ENCODE measurements at regions not wholly inside any gene's neighbourhood (a gene's known extent, or its start where the extent isn't known, plus 50 kb on each side); places are given as distances from the start of the nearest gene placed in this dataset.

DNA sequence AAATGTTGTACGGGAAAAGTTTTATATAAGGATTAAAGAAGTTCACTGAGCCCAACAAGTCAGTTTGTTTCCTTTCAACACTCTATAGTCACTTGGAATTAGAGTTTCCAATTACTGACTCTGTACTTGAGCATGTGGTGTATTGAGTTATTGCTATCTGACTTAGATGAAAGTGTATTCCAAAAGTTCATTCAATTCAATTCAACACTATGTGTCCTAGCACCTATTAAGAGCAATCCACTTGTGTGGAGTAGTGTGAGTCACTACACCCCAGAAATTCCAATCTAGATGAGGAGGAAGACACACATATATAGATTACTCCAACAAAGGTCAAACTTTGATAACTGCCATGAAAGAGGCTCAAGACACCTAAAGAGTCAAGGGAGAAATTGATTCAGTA lies 98.2 kb upstream of the SLCO6A1 start:
- TF ChIP-seq EZH2 (IDR thresholded peaks at IDR 0.05; ENCODE audit: insufficient read depth, poor library complexity, severe bottlenecking) = no peak
- TF ChIP-seq EZH2phosphoT487 (IDR thresholded peaks at IDR 0.05; ENCODE audit: insufficient read depth, low read depth) = no peak
